Epithelial cell of proximal tubule (primary cell): ENCODE measurements at regions not wholly inside any gene's neighbourhood (a gene's known extent, or its start where the extent isn't known, plus 50 kb on each side); places are given as distances from the start of the nearest gene placed in this dataset.

ENCODE experiments used
- DNase-seq: peaks from one replicate; pipeline ENCODE4 v3.0.0-alpha.2; 2011; ENCODE audit warnings: low read depth
- H3K4me3 ChIP-seq: 2 replicates; pipeline ENCODE4 v1.5.1; 2011; ENCODE audit warnings: low read depth, mild to moderate bottlenecking, low read length
- CTCF ChIP-seq: conservative IDR thresholded peaks from 2 replicates; pipeline ENCODE4 v1.5.1; 2012; ENCODE audit warnings: low read depth, mild to moderate bottlenecking, low read length

- no peak overlapping the region for H3K4me3 ChIP-seq
- DNase-seq, result no peak
- no peak for TF ChIP-seq CTCF
Measured at GRCh38 chr1:60639287-60639686, 443.1 kb upstream of the NFIA start.

- H3K4me3 ChIP-seq, result no peak overlapping the region
- DNase-seq, result no peak
- TF ChIP-seq CTCF, result no peak
Measured at GRCh38 chr1:60637651-60638050, 444.7 kb upstream of the NFIA start.

GRCh38 chr1:60636946-60637345 lies 445.4 kb upstream of the NFIA start:
- H3K4me3 ChIP-seq, result no peak overlapping the region
- no peak for DNase-seq
- TF ChIP-seq CTCF, result no peak

- DNase-seq, result no peak
- H3K4me3 ChIP-seq, result no peak overlapping the region
- TF ChIP-seq CTCF, result no peak
Measured at GRCh38 chr1:60634106-60634505, 448.3 kb upstream of the NFIA start.

- no peak for DNase-seq
- no peak for TF ChIP-seq CTCF
- no peak overlapping the region for H3K4me3 ChIP-seq
Measured at GRCh38 chr1:60622486-60622885, 459.9 kb upstream of the NFIA start.

GRCh38 chr1:60621368-60621851 lies 461.0 kb upstream of the NFIA start:
- no peak for TF ChIP-seq CTCF
- no peak overlapping the region for H3K4me3 ChIP-seq
- DNase-seq, result no peak

GRCh38 chr1:60620087-60620486 lies 462.3 kb upstream of the NFIA start:
- no peak overlapping the region for H3K4me3 ChIP-seq
- DNase-seq, result no peak
- TF ChIP-seq CTCF, result no peak
